Nephron (organoid): ENCODE measurements at regions not wholly inside any gene's neighbourhood (a gene's known extent, or its start where the extent isn't known, plus 50 kb on each side); places are given as distances from the start of the nearest gene placed in this dataset.

ENCODE experiments used
- H3K27ac Mint-ChIP-seq, 3 experiments: 2 replicates each; pipeline ENCODE4 v1.8.0; 2020; ENCODE audit warnings: mixed read lengths in 3 of 3, mild to moderate bottlenecking in 2 of 3, moderate library complexity in 1 of 3
- H3K27me3 Mint-ChIP-seq: 2 replicates; pipeline ENCODE4 v1.8.0; 2021; ENCODE audit warnings: low read depth, mild to moderate bottlenecking, moderate library complexity, mixed read lengths
- H3K36me3 Mint-ChIP-seq: 2 replicates; pipeline ENCODE4 v1.8.0; 2020; ENCODE audit warnings: low read depth, mixed read lengths
- H3K4me1 Mint-ChIP-seq: 2 replicates; pipeline ENCODE4 v1.8.0; 2020; ENCODE audit warnings: mixed read lengths
- H3K4me3 Mint-ChIP-seq, 3 experiments: 2 replicates each; pipeline ENCODE4 v1.8.0; 2020; ENCODE audit warnings: mild to moderate bottlenecking in 3 of 3, mixed read lengths in 3 of 3, moderate library complexity in 2 of 3
- H3K9me3 Mint-ChIP-seq: 2 replicates; pipeline ENCODE4 v1.8.0; 2020; ENCODE audit warnings: mixed read lengths
- CTCF ChIP-seq, 3 experiments: fragments of 200-600 bp; sonication (generic); IDR thresholded peaks; one replicate each; pipeline ENCODE4 v1.5.0; 2021; ENCODE audit warnings: antibody characterized with exemption in 3 of 3; ENCODE audit not compliant: unreplicated experiment in 3 of 3

DNA sequence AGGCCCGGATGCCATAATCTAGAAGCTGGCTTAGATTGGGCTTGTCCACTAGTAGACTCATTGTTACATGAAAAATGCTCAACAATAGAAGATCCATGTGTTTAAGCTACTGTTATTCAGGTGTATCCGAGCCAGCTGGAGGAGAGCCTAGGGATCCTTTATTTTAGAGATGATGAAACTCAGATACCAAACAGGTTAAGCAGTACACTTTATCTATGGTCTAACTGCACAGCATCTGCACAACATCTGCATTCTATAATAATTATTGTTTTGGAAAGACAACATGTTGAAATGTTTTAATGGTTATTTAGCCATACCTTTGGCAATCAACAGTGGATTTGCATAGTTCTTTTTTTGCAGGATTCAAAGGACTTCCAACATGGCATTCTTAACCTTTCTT lies 134.1 kb downstream of the RFPL4B start:
- H3K4me1 Mint-ChIP-seq, result peaks cover 10% of the 10 kb centered on the region
- no peak overlapping the region for H3K27ac Mint-ChIP-seq
- H3K9me3 Mint-ChIP-seq, result no peaks in the 10 kb centered on the region
- no peaks in the 10 kb centered on the region for H3K36me3 Mint-ChIP-seq
- no peaks in the 10 kb centered on the region for H3K27me3 Mint-ChIP-seq
- TF ChIP-seq CTCF (IDR thresholded peaks at IDR 0.05; ENCODE audit: unreplicated experiment in 3 of 3), result no peak
- H3K4me3 Mint-ChIP-seq, result no peak overlapping the region

- Mint-ChIP-seq H3K9me3 (no peaks in the 10 kb centered on the region), H3K36me3 (no peaks in the 10 kb centered on the region), H3K27ac (no peak overlapping the region), H3K4me3 (no peak overlapping the region), H3K4me1 (peaks cover 10% of the 10 kb centered on the region), H3K27me3 (no peaks in the 10 kb centered on the region)
- no peak for TF ChIP-seq CTCF (IDR thresholded peaks at IDR 0.05; ENCODE audit: unreplicated experiment in 3 of 3)
Observed at GRCh38 chr6:112482373-112482772, 135.2 kb downstream of the RFPL4B start.

GRCh38 chr6:112485120-112485826 lies 138.1 kb downstream of the RFPL4B start:
- peak overlapping the region in 1 of 3 experiments; percentile 24 for H3K27ac Mint-ChIP-seq
- no peak for TF ChIP-seq CTCF (IDR thresholded peaks at IDR 0.05; ENCODE audit: unreplicated experiment in 3 of 3)
- H3K27me3 Mint-ChIP-seq, result no peaks in the 10 kb centered on the region

DNA sequence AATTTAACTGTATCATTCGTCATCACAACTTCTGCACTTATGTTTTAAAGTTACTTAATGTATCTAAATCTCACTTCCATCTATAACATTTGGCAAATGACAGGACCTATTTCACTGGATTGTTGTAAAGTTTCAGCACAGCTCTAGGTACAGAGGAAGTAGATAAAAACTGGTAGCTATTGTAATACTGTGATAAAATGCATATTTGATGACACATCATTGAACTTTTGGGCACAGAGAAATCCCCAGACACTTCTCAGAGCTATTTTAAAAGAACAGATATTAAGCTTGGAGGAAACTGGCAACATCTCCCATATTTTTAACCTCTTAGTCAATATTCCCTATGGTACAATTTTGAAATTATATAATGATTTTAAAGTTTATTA lies 138.7 kb downstream of the RFPL4B start:
- peaks cover 7% of the 10 kb centered on the region for H3K4me1 Mint-ChIP-seq
- no peaks in the 10 kb centered on the region for H3K9me3 Mint-ChIP-seq
- H3K27ac Mint-ChIP-seq, result no peak overlapping the region
- H3K27me3 Mint-ChIP-seq, result no peaks in the 10 kb centered on the region
- TF ChIP-seq CTCF (IDR thresholded peaks at IDR 0.05; ENCODE audit: unreplicated experiment in 3 of 3), result no peak
- H3K36me3 Mint-ChIP-seq, result no peaks in the 10 kb centered on the region
- no peak overlapping the region for H3K4me3 Mint-ChIP-seq

More at GRCh38 chr6:112485120-112485826, 138.1 kb downstream of the RFPL4B start:
- Mint-ChIP-seq H3K4me3 (no peak overlapping the region), H3K9me3 (no peaks in the 10 kb centered on the region), H3K4me1 (peaks cover 7% of the 10 kb centered on the region), H3K36me3 (no peaks in the 10 kb centered on the region)

DNA sequence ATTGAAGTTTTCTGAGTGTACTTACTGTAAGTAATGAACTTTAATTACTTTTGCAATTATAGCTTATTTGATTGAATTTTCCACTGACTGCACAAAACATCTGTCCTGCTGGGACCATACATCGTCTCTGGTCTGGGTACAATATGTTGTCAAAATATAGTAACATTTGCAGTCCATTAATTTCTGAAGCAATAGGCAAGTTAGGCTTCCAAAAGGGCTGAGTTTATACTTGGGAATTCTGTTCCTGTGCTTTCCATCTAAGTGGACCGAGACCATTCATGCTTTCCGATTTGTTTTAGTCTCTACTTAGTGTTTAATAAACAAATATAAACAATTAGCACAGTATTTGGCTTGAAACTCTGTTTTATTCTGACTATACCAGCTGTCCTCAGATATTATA lies 139.3 kb downstream of the RFPL4B start:
- H3K27me3 Mint-ChIP-seq, result no peaks in the 10 kb centered on the region
- H3K4me1 Mint-ChIP-seq, result peaks cover 7% of the 10 kb centered on the region
- no peak overlapping the region for H3K4me3 Mint-ChIP-seq
- H3K36me3 Mint-ChIP-seq, result no peaks in the 10 kb centered on the region
- no peak overlapping the region for H3K27ac Mint-ChIP-seq
- TF ChIP-seq CTCF (IDR thresholded peaks at IDR 0.05; ENCODE audit: unreplicated experiment in 3 of 3), result no peak
- H3K9me3 Mint-ChIP-seq, result no peaks in the 10 kb centered on the region

DNA sequence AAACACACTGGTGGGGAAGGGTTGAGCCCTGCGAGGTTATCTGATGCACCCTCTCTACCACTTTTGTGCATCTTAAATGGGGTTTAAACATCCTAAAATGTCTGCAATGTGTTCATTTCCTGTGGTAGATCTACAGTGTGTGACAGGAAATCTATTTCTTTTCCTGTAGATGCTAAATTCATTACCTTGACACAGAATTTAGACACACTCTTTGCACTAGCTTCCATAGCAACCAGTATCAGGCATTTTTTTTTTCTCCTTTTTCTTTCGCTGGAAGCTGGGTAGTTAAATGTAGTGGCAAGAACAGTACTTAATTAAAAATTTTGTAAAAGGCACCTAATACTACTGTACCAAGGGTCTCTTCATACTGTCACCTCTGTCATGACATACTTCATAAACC lies 141.1 kb downstream of the RFPL4B start:
- no peak for TF ChIP-seq CTCF (IDR thresholded peaks at IDR 0.05; ENCODE audit: unreplicated experiment in 3 of 3)
- Mint-ChIP-seq H3K4me1 (peaks cover 7% of the 10 kb centered on the region), H3K9me3 (no peaks in the 10 kb centered on the region), H3K27me3 (no peaks in the 10 kb centered on the region), H3K36me3 (no peaks in the 10 kb centered on the region), H3K4me3 (no peak overlapping the region), H3K27ac (no peak overlapping the region)
